H1 (cell line): ENCODE measurements at regions not wholly inside any gene's neighbourhood (a gene's known extent, or its start where the extent isn't known, plus 50 kb on each side); places are given as distances from the start of the nearest gene placed in this dataset.

Source experiments
- CTCF ChIA-PET: fragments of 300-600 bp; sonication (Branson Sonifier 250); formaldehyde crosslinking; loops from one replicate; lab custom pipeline; 2021; ENCODE audit not compliant: partially characterized antibody; lab: Charles Lee
- POLR2A ChIA-PET: fragments of 300-600 bp; sonication (Branson Sonifier 250); formaldehyde crosslinking; loops from one replicate; lab custom pipeline; 2021; ENCODE audit warnings: inconsistent platforms; ENCODE audit not compliant: partially characterized antibody; lab: Charles Lee
- DNase-seq, 2 experiments: peaks; one replicate each; pipeline versions ENCODE4 v3.0.0 to v3.0.0-alpha.2; 2010 to 2022; ENCODE audit warnings: low spot score in 2 of 2, low read depth in 1 of 2, mixed read lengths in 1 of 2
- FAIRE-seq: peaks from 2 replicates; lab custom pipeline; 2011; peaks lifted over from hg19 to GRCh38; lab: Jason Lieb, UNC
- H2AFZ ChIP-seq: 2 replicates; pipeline ENCODE4 v1.8.1; 2012; ENCODE audit warnings: low read length, inconsistent platforms
- H2AK5ac ChIP-seq: 2 replicates; pipeline ENCODE4 v1.6.1; 2013; ENCODE audit warnings: low read depth, low read length
- H2BK120ac ChIP-seq: replicated peaks from 2 replicates; pipeline ENCODE3; 2013; ENCODE audit warnings: low read depth, low read length, inconsistent platforms
- H2BK12ac ChIP-seq: 2 replicates; pipeline ENCODE4 v1.6.1; 2013; ENCODE audit warnings: low read depth, low read length
- H2BK15ac ChIP-seq: 2 replicates; pipeline ENCODE4 v1.6.1; 2013; ENCODE audit warnings: low read length
- H2BK20ac ChIP-seq: 2 replicates; pipeline ENCODE4 v1.6.1; 2013; ENCODE audit warnings: low read length
- H2BK5ac ChIP-seq: 2 replicates; pipeline ENCODE4 v1.6.1; 2013; ENCODE audit warnings: low read depth, low read length
- H3K14ac ChIP-seq: 2 replicates; pipeline ENCODE4 v1.6.1; 2013; ENCODE audit warnings: inconsistent platforms; ENCODE audit not compliant: insufficient read length
- H3K18ac ChIP-seq: 2 replicates; pipeline ENCODE4 v1.6.1; 2013; ENCODE audit warnings: low read length; ENCODE audit errors: extremely low read depth
- H3K23ac ChIP-seq: 2 replicates; pipeline ENCODE4 v1.6.1; 2013; ENCODE audit warnings: inconsistent platforms; ENCODE audit not compliant: insufficient read length
- H3K23me2 ChIP-seq: 2 replicates; pipeline ENCODE4 v1.6.1; 2013; ENCODE audit warnings: low read depth, low read length
- H3K27ac ChIP-seq: 2 replicates; pipeline ENCODE4 v1.6.1; 2011; ENCODE audit warnings: low read depth, low read length, inconsistent platforms
- H3K27me3 ChIP-seq, 4 experiments: replicated peaks in 1 of 4; 1 replicate in 1 of 4; 2 replicates in 3 of 4; pipeline versions ENCODE4 v1.6.1 to v1.8.1; 2011 to 2013; ENCODE audit warnings: low read length in 3 of 4, mild to moderate bottlenecking in 3 of 4, inconsistent platforms in 2 of 4, mixed read lengths in 2 of 4, moderate library complexity in 1 of 4; ENCODE audit not compliant: control insufficient read depth in 3 of 4, insufficient read depth in 3 of 4; ENCODE audit errors: extremely low read depth in 1 of 4
- H3K36me3 ChIP-seq, 4 experiments: 2 replicates each; pipeline versions ENCODE4 v1.6.1 to v1.8.1; 2011 to 2013; ENCODE audit warnings: mild to moderate bottlenecking in 4 of 4, low read length in 3 of 4, moderate library complexity in 2 of 4, control low read depth in 1 of 4, inconsistent platforms in 1 of 4; ENCODE audit not compliant: insufficient read depth in 4 of 4, control insufficient read depth in 2 of 4
- H3K4ac ChIP-seq: replicated peaks from 2 replicates; pipeline ENCODE3; 2013; ENCODE audit warnings: low read length, low read depth, mixed read lengths, inconsistent platforms; ENCODE audit not compliant: insufficient read length
- H3K4me1 ChIP-seq, 4 experiments: replicated peaks in 1 of 4; 1 replicate in 1 of 4; 2 replicates in 3 of 4; pipeline versions ENCODE4 v1.6.1 to v1.8.1; 2011 to 2013; ENCODE audit warnings: low read length in 3 of 4, inconsistent platforms in 2 of 4, mixed read lengths in 1 of 4; ENCODE audit not compliant: insufficient read depth in 4 of 4, control insufficient read depth in 3 of 4
- H3K4me2 ChIP-seq, 2 experiments: 2 replicates each; pipeline versions ENCODE4 v1.6.1 to v1.8.1; 2011 to 2013; ENCODE audit warnings: low read depth in 2 of 2, low read length in 2 of 2, control low read depth in 1 of 2, inconsistent platforms in 1 of 2, mild to moderate bottlenecking in 1 of 2; ENCODE audit not compliant: insufficient read depth in 1 of 2
- H3K4me3 ChIP-seq, 4 experiments: fragments of 200-600, 300-600 bp in 1 of 4; sonication (generic), shearing (Covaris generic), sonication (Bioruptor Twin) in 1 of 4; 2 replicates each; pipeline versions ENCODE4 v1.5.1 to v1.8.1; 2011 to 2016; ENCODE audit warnings: low read length in 4 of 4, low read depth in 3 of 4, control low read depth in 2 of 4, inconsistent platforms in 2 of 4, mild to moderate bottlenecking in 2 of 4, mixed read lengths in 1 of 4, moderate library complexity in 1 of 4; ENCODE audit not compliant: insufficient read depth in 2 of 4; ENCODE audit errors: extremely low read depth in 1 of 4
- H3K56ac ChIP-seq: replicated peaks from 2 replicates; pipeline ENCODE3; 2013; ENCODE audit warnings: low read depth, mild to moderate bottlenecking, mixed read lengths, low read length, inconsistent platforms; ENCODE audit not compliant: insufficient read length
- H3K79me1 ChIP-seq: 2 replicates; pipeline ENCODE4 v1.6.1; 2013; ENCODE audit warnings: low read depth, low read length, control low read depth
- H3K79me2 ChIP-seq, 2 experiments: 2 replicates each; pipeline versions ENCODE4 v1.6.1 to v1.8.1; 2012 to 2013; ENCODE audit warnings: low read length in 2 of 2, mild to moderate bottlenecking in 2 of 2, inconsistent platforms in 1 of 2; ENCODE audit not compliant: insufficient read depth in 2 of 2, control insufficient read depth in 1 of 2
- H3K9ac ChIP-seq, 4 experiments: replicated peaks in 1 of 4; 1 replicate in 1 of 4; 2 replicates in 3 of 4; pipeline versions ENCODE4 v1.6.1 to v1.8.1; 2011 to 2013; ENCODE audit warnings: low read depth in 3 of 4, low read length in 3 of 4, control low read depth in 2 of 4, mild to moderate bottlenecking in 2 of 4, moderate library complexity in 2 of 4, inconsistent platforms in 1 of 4; ENCODE audit errors: extremely low read depth in 1 of 4
- H3K9me3 ChIP-seq, 2 experiments: 2 replicates each; pipeline versions ENCODE4 v1.6.1 to v1.8.1; 2012 to 2013; ENCODE audit warnings: mild to moderate bottlenecking in 2 of 2, moderate library complexity in 2 of 2, control low read depth in 1 of 2, inconsistent platforms in 1 of 2, low read depth in 1 of 2, low read length in 1 of 2, mixed read lengths in 1 of 2; ENCODE audit not compliant: insufficient read depth in 2 of 2
- H4K20me1 ChIP-seq, 2 experiments: replicated peaks in 1 of 2; 2 replicates each; pipeline versions ENCODE3 to v1.8.1; 2011 to 2013; ENCODE audit warnings: inconsistent platforms in 2 of 2, low read length in 2 of 2, mild to moderate bottlenecking in 1 of 2; ENCODE audit not compliant: insufficient read depth in 2 of 2, control insufficient read depth in 1 of 2
- H4K5ac ChIP-seq: 2 replicates; pipeline ENCODE4 v1.6.1; 2013; ENCODE audit warnings: low read length, low read depth, mixed read lengths, inconsistent platforms; ENCODE audit not compliant: insufficient read length
- H4K8ac ChIP-seq: 2 replicates; pipeline ENCODE4 v1.8.0; 2013; ENCODE audit warnings: mild to moderate bottlenecking, moderate library complexity, low read length, inconsistent platforms; ENCODE audit not compliant: insufficient read depth; ENCODE audit errors: extremely low read depth
- H4K91ac ChIP-seq: replicated peaks from 2 replicates; pipeline ENCODE3; 2013; ENCODE audit warnings: low read length, mixed read lengths, inconsistent platforms; ENCODE audit not compliant: insufficient read length
- CBX5 ChIP-seq: fragments of 300-800, 300-1000 bp; sonication (generic); IDR thresholded peaks from 2 replicates; pipeline ENCODE4 v1.7.1; 2016; ENCODE audit warnings: antibody characterized with exemption, low read length, low read depth
- EP300 ChIP-seq, 2 experiments: IDR thresholded peaks; 1 replicate in 1 of 2; 2 replicates in 1 of 2; pipeline ENCODE4 v1.6.1; 2011 to 2012; ENCODE audit warnings: low read depth in 2 of 2, low read length in 2 of 2, mild to moderate bottlenecking in 2 of 2, borderline replicate concordance in 1 of 2, inconsistent platforms in 1 of 2, moderate library complexity in 1 of 2
- MAFK ChIP-seq: IDR thresholded peaks from 2 replicates; pipeline ENCODE4 v1.6.1; 2012; ENCODE audit warnings: low read depth, mild to moderate bottlenecking, improper control_type of control experiment, low read length
- NRF1 ChIP-seq: IDR thresholded peaks from 2 replicates; pipeline ENCODE4 v1.6.1; 2011; ENCODE audit warnings: mild to moderate bottlenecking, low read depth, low read length, improper control_type of control experiment
- POU5F1 ChIP-seq: IDR thresholded peaks from 2 replicates; pipeline ENCODE4 v1.6.1; 2011; ENCODE audit warnings: low read depth, mild to moderate bottlenecking, low read length, moderate library complexity
- RXRA ChIP-seq: IDR thresholded peaks from 2 replicates; pipeline ENCODE4 v1.6.1; 2011; ENCODE audit warnings: low read depth, mild to moderate bottlenecking, low read length, moderate library complexity; ENCODE audit not compliant: insufficient read depth
- WGBS, 2 experiments: shearing (Covaris generic) in 1 of 2; methylation state at CpG; one replicate each; pipeline versions ENCODE4 v1.1.6 to v1.1.7; 2013 to 2015; ENCODE audit warnings: low lambda C conversion rate in 2 of 2, mixed read lengths in 2 of 2, inconsistent platforms in 1 of 2, low coverage in 1 of 2, missing lambda C conversion rate in 1 of 2; ENCODE audit not compliant: insufficient replicate concordance in 2 of 2, insufficient coverage in 1 of 2, insufficient read length in 1 of 2; ENCODE audit errors: extremely low coverage in 1 of 2, missing lambda C conversion rate in 1 of 2; 5-methylcytosine and 5-hydroxymethylcytosine counted together
- TF ChIP-seq, protein P1 (sequence below): IDR thresholded peaks from 2 replicates; pipeline ENCODE4 v1.6.1; 2011; ENCODE audit warnings: low read depth, mild to moderate bottlenecking, low read length; ENCODE audit not compliant: insufficient read depth
- TF ChIP-seq, protein P2 (sequence below): IDR thresholded peaks from 2 replicates; pipeline ENCODE4 v1.6.1; 2012; ENCODE audit warnings: low read length, inconsistent platforms
- TF ChIP-seq, protein P3 (sequence below): IDR thresholded peaks from 2 replicates; pipeline ENCODE4 v1.6.1; 2012; ENCODE audit warnings: inconsistent platforms

DNA sequence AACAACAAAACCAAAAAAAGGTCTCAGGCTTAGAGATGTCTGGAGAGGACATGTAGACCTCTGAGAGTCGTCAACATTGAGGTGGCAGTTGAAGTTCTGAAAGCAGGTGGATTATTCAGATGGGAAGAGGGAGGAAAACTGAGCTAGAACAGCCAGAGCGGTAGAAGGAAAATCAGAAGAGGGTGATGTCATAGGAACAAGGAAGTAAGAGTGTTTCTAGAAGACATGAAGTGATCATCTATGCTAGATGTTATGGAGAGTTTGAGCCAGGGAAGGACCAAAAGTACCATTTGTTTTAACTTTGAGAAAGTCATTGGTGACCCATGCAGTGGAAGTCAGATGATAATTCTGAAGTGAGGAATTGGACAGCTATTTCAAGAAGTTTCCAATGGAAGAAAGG lies 316.2 kb upstream of the RGS6 start:
- DNase-seq (no peak), FAIRE-seq (no peak)
- H3K36me3 ChIP-seq = no peaks in the 10 kb centered on the region
- H3K9ac ChIP-seq = no peak overlapping the region
- no peak overlapping the region for H3K56ac ChIP-seq
- CTCF ChIA-PET = no interaction called here
- H3K4me2 ChIP-seq = no peak overlapping the region
- no peak overlapping the region for H3K27ac ChIP-seq
- no peaks in the 10 kb centered on the region for H3K79me1 ChIP-seq
- POLR2A ChIA-PET = no interaction called here
- H3K79me2 ChIP-seq = peaks cover 0 to 22% of the 10 kb centered on the region in 2 experiments; a peak in 2 of 4 replicates
- no peak overlapping the region for H2BK120ac ChIP-seq
- peaks cover 0 to 2% of the 10 kb centered on the region in 2 experiments for H4K20me1 ChIP-seq
- no peak overlapping the region for H4K8ac ChIP-seq
- H4K5ac ChIP-seq = no peak overlapping the region
- H2BK12ac ChIP-seq = no peak overlapping the region
- no peak overlapping the region for H2BK5ac ChIP-seq
- no peak overlapping the region for H3K18ac ChIP-seq
- H2BK20ac ChIP-seq = no peak overlapping the region
- no peak overlapping the region for H2AFZ ChIP-seq
- no peak overlapping the region for H3K4me3 ChIP-seq
- H3K9me3 ChIP-seq = no peaks in the 10 kb centered on the region
- H3K4me1 ChIP-seq = peaks cover 0 to 4% (median 0%) of the 10 kb centered on the region in 4 experiments; a peak in 2 of 7 replicates
- no peaks in the 10 kb centered on the region for H3K27me3 ChIP-seq
- H3K23ac ChIP-seq = no peak overlapping the region
- 0 out of 2 replicates have a peak overlapping the region, but pooled peaks have one; percentile 29 for H2BK15ac ChIP-seq
- H3K4ac ChIP-seq = no peak overlapping the region
- 100% methylated on average over 2 of the region's 2 CpGs; no CpG with 5 or more reads in 1 of the 2 experiments for WGBS, 2 experiments
- H2AK5ac ChIP-seq = no peak overlapping the region
- H3K23me2 ChIP-seq = no peaks in the 10 kb centered on the region
- H4K91ac ChIP-seq = no peak overlapping the region
- H3K14ac ChIP-seq = no peak overlapping the region
- TF ChIP-seq EP300 (IDR thresholded peaks at IDR 0.05; ENCODE audit: borderline replicate concordance in 1 of 2, low read depth in 2 of 2, low read length in 2 of 2) = no peak
- TF ChIP-seq MAFK = no peak
- no peak for TF ChIP-seq NRF1
- TF ChIP-seq CBX5 = no peak
- TF ChIP-seq RXRA = no peak
- TF ChIP-seq, protein P1, sequence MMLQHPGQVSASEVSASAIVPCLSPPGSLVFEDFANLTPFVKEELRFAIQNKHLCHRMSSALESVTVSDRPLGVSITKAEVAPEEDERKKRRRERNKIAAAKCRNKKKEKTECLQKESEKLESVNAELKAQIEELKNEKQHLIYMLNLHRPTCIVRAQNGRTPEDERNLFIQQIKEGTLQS = no peak
- TF ChIP-seq, protein P2, sequence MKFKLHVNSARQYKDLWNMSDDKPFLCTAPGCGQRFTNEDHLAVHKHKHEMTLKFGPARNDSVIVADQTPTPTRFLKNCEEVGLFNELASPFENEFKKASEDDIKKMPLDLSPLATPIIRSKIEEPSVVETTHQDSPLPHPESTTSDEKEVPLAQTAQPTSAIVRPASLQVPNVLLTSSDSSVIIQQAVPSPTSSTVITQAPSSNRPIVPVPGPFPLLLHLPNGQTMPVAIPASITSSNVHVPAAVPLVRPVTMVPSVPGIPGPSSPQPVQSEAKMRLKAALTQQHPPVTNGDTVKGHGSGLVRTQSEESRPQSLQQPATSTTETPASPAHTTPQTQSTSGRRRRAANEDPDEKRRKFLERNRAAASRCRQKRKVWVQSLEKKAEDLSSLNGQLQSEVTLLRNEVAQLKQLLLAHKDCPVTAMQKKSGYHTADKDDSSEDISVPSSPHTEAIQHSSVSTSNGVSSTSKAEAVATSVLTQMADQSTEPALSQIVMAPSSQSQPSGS = no peak
- no peak for TF ChIP-seq POU5F1
- TF ChIP-seq, protein P3, sequence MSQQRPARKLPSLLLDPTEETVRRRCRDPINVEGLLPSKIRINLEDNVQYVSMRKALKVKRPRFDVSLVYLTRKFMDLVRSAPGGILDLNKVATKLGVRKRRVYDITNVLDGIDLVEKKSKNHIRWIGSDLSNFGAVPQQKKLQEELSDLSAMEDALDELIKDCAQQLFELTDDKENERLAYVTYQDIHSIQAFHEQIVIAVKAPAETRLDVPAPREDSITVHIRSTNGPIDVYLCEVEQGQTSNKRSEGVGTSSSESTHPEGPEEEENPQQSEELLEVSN = no peak
